Panc1 (cell line): ENCODE measurements at regions not wholly inside any gene's neighbourhood (a gene's known extent, or its start where the extent isn't known, plus 50 kb on each side); places are given as distances from the start of the nearest gene placed in this dataset.

Experiments
- ATAC-seq: fragments of 200-7000 bp; cut with Tn5 transposase; 2 replicates; pipeline ENCODE4 v1.9.1; 2020; ENCODE audit warnings: mild to moderate bottlenecking, moderate library complexity
- BruUV-seq: library from RNA; stranded (reverse); fragments of 400-500 nt; replicated peaks from 2 replicates; lab custom pipeline; 2021; lab: Mats Ljungman, UMichigan
- CTCF ChIA-PET: fragments of 300-600 bp; sonication (Branson Sonifier 250); formaldehyde crosslinking; loops from one replicate; lab custom pipeline; 2022; ENCODE audit warnings: antibody characterized with exemption; lab: Charles Lee
- POLR2A ChIA-PET: fragments of 300-600 bp; sonication (Branson Sonifier 250); formaldehyde crosslinking; loops from one replicate; lab custom pipeline; 2022; ENCODE audit warnings: antibody characterized with exemption; lab: Charles Lee
- DNase-seq: peaks from one replicate; pipeline ENCODE4 v3.0.0-alpha.2; 2010; ENCODE audit warnings: low read depth, low spot score
- H3K27ac ChIP-seq: 2 replicates; pipeline ENCODE4 v1.5.1; 2011; ENCODE audit warnings: mild to moderate bottlenecking, low read length, inconsistent platforms
- H3K27me3 ChIP-seq: fragments of 200-500 bp; sonication (Bioruptor generic); 2 replicates; pipeline ENCODE4 v1.6.0; 2014; ENCODE audit warnings: low read length, inconsistent platforms; ENCODE audit not compliant: control insufficient read depth, insufficient read depth
- H3K36me3 ChIP-seq: fragments of 200-500 bp; sonication (Bioruptor generic); 2 replicates; pipeline ENCODE4 v1.5.1; 2014; ENCODE audit warnings: inconsistent platforms, mild to moderate bottlenecking, low read length, moderate library complexity; ENCODE audit not compliant: control insufficient read depth, insufficient read depth
- H3K4me1 ChIP-seq: 2 replicates; pipeline ENCODE4 v1.5.1; 2011; ENCODE audit warnings: inconsistent platforms, mild to moderate bottlenecking, low read length, moderate library complexity; ENCODE audit not compliant: control insufficient read depth, insufficient read depth
- H3K4me3 ChIP-seq, 2 experiments: 2 replicates each; pipeline ENCODE4 v1.5.1; 2011 to 2012; ENCODE audit warnings: low read depth in 2 of 2, low read length in 2 of 2, mild to moderate bottlenecking in 2 of 2, inconsistent platforms in 1 of 2, moderate library complexity in 1 of 2
- H3K9me3 ChIP-seq: fragments of 200-500 bp; sonication (Bioruptor generic); 2 replicates; pipeline ENCODE4 v1.5.1; 2014; ENCODE audit warnings: low read depth, mild to moderate bottlenecking, inconsistent platforms, low read length, moderate library complexity; ENCODE audit not compliant: control insufficient read depth, insufficient read depth
- CTCF ChIP-seq: fragments of 450-650 bp; IDR thresholded peaks from 2 replicates; pipeline ENCODE4 v1.5.1; 2017; ENCODE audit warnings: mild to moderate bottlenecking
- POLR2AphosphoS5 ChIP-seq: IDR thresholded peaks from 2 replicates; pipeline ENCODE4 v1.6.1; 2012; ENCODE audit warnings: mild to moderate bottlenecking, low read depth, low read length, moderate library complexity
- REST ChIP-seq, 2 experiments: IDR thresholded peaks; 2 replicates each; pipeline ENCODE4 v1.6.1; 2011 to 2012; ENCODE audit warnings: low read depth in 2 of 2, control low read depth in 1 of 2, low read length in 1 of 2, mild to moderate bottlenecking in 1 of 2, moderate library complexity in 1 of 2; ENCODE audit not compliant: insufficient read depth in 1 of 2
- SIN3A ChIP-seq: IDR thresholded peaks from 2 replicates; pipeline ENCODE4 v1.6.1; 2012; ENCODE audit warnings: low read depth, mild to moderate bottlenecking, low read length, moderate library complexity, borderline replicate concordance; ENCODE audit not compliant: insufficient read depth
- TCF7L2 ChIP-seq: IDR thresholded peaks from 2 replicates; pipeline ENCODE4 v1.6.1; 2011; ENCODE audit warnings: mild to moderate bottlenecking, low read depth, low read length, inconsistent platforms
- in situ Hi-C: cut with HindIII; loops from 2 replicates; pipeline ENCODE4 v1.10.0; 2016; ENCODE audit warnings: low sequenced_read_pairs, low pct_unique_long_range_greater_than_20kb
- intact Hi-C: fragments of 100-400 bp; cut with micrococcal nuclease; formaldehyde crosslinking; loops from one replicate; pipeline ENCODE4 v1.10.0; 2022; ENCODE audit not compliant: unreplicated experiment

GRCh38 chr17:13398091-13398490 is 203.6 kb downstream of the HS3ST3A1 start:
- no peaks in the 10 kb centered on the region for H3K27me3 ChIP-seq
- no peaks in the 10 kb centered on the region for H3K4me1 ChIP-seq
- no peaks in the 10 kb centered on the region for H3K36me3 ChIP-seq
- ATAC-seq (no peak), DNase-seq (no peak)
- POLR2A ChIA-PET: no interaction called here
- in situ Hi-C loops (no loop called here), intact Hi-C loops (no loop called here)
- H3K9me3 ChIP-seq: no peaks in the 10 kb centered on the region
- no TSS peak for BruUV-seq
- no peak overlapping the region for H3K4me3 ChIP-seq
- H3K27ac ChIP-seq: no peak overlapping the region
- no peak for TF ChIP-seq POLR2AphosphoS5
- no peak for TF ChIP-seq REST (IDR thresholded peaks at IDR 0.05; ENCODE audit: insufficient read depth in 1 of 2, low read depth in 2 of 2, low read length in 1 of 2)
- CTCF ChIA-PET: no interaction called here

- intact Hi-C loops (no loop called here), in situ Hi-C loops (no loop called here)
- Histone ChIP-seq H3K36me3 (no peaks in the 10 kb centered on the region), H3K9me3 (no peaks in the 10 kb centered on the region), H3K4me1 (no peaks in the 10 kb centered on the region), H3K27ac (no peak overlapping the region), H3K27me3 (no peaks in the 10 kb centered on the region), H3K4me3 (no peak overlapping the region)
- ChIA-PET CTCF (no interaction called here), POLR2A (no interaction called here)
- no peak for TF ChIP-seq POLR2AphosphoS5
- TF ChIP-seq REST (IDR thresholded peaks at IDR 0.05; ENCODE audit: insufficient read depth in 1 of 2, low read depth in 2 of 2, low read length in 1 of 2): no peak
- TF ChIP-seq CTCF: no peak
- TF ChIP-seq TCF7L2: no peak
- no peak for TF ChIP-seq SIN3A
- DNase-seq: no peak
- no peak for ATAC-seq
- BruUV-seq: no TSS peak
These were observed 205.9 kb downstream of the HS3ST3A1 start for GRCh38 chr17:13395862-13396261.
